ENCODE measurements at regions not wholly inside any gene's neighbourhood (a gene's known extent, or its start where the extent isn't known, plus 50 kb on each side); places are given as distances from the start of the nearest gene placed in this dataset.

- no peak for DNase-seq
Measured at GRCh38 chr6:77979204-77979603, 326.4 kb downstream of the MEI4 start.

GRCh38 chr6:77986380-77987034, 333.7 kb downstream of the MEI4 start:
- DNase-seq: no peak

GRCh38 chr6:77987035-77987384, 334.2 kb downstream of the MEI4 start:
- DNase-seq: no peak

- DNase-seq: no peak
Measured at GRCh38 chr6:78010130-78010529, 357.3 kb downstream of the MEI4 start.

GRCh38 chr6:78020586-78020985, 367.7 kb downstream of the MEI4 start:
- DNase-seq: no peak

GRCh38 chr6:78025502-78025901, 372.7 kb downstream of the MEI4 start:
- DNase-seq: no peak

GRCh38 chr6:78031228-78031627, 378.4 kb downstream of the MEI4 start:
- no peak for DNase-seq

- DNase-seq: no peak
Measured at GRCh38 chr6:78059171-78059570, 406.3 kb downstream of the MEI4 start.

- DNase-seq: no peak
Measured at GRCh38 chr6:78062993-78063392, 410.2 kb downstream of the MEI4 start.

- no peak for DNase-seq
Measured at GRCh38 chr6:78076371-78076770, 423.5 kb downstream of the MEI4 start.

- no peak for DNase-seq
Measured at GRCh38 chr6:78089531-78089930, 436.7 kb downstream of the MEI4 start.

- DNase-seq: no peak
Measured at GRCh38 chr6:78093906-78094305, 441.1 kb downstream of the MEI4 start.

- DNase-seq: no peak
Measured at GRCh38 chr6:78101387-78101786, 448.5 kb downstream of the MEI4 start.

GRCh38 chr6:78110641-78111040, 457.8 kb downstream of the MEI4 start:
- no peak for DNase-seq

- no peak for DNase-seq
Measured at GRCh38 chr6:78117966-78118365, 465.1 kb downstream of the MEI4 start.

GRCh38 chr6:78131521-78131920, 478.7 kb downstream of the MEI4 start:
- no peak for DNase-seq

GRCh38 chr6:78132671-78133410, 480.0 kb downstream of the MEI4 start:
- DNase-seq: no peak

- DNase-seq: no peak
Measured at GRCh38 chr6:78150425-78150824, 497.6 kb downstream of the MEI4 start.

- DNase-seq: no peak
Measured at GRCh38 chr6:78153976-78154375, 501.1 kb downstream of the MEI4 start.

GRCh38 chr6:78157606-78158005, 504.8 kb downstream of the MEI4 start:
- no peak for DNase-seq

- DNase-seq: no peak
Measured at GRCh38 chr6:78188891-78189290, 536.1 kb downstream of the MEI4 start.

- DNase-seq: no peak
Measured at GRCh38 chr6:78192057-78192456, 539.2 kb downstream of the MEI4 start.

GRCh38 chr6:78199044-78199443, 546.2 kb downstream of the MEI4 start:
- DNase-seq: no peak

GRCh38 chr6:78222226-78222625, 569.4 kb downstream of the MEI4 start:
- DNase-seq: no peak

GRCh38 chr6:78231002-78231401, 578.2 kb downstream of the MEI4 start:
- no peak for DNase-seq

Data from right forelimb (tissue), 1 donor.